GM12864 (cell line): ENCODE measurements at regions not wholly inside any gene's neighbourhood (a gene's known extent, or its start where the extent isn't known, plus 50 kb on each side); places are given as distances from the start of the nearest gene placed in this dataset.

Experiments
- DNase-seq: peaks from one replicate; pipeline ENCODE4 v3.0.0-alpha.2; 2011; ENCODE audit warnings: low read depth
- H3K4me3 ChIP-seq: 2 replicates; pipeline ENCODE4 v1.5.1; 2011; ENCODE audit warnings: mild to moderate bottlenecking, low read depth, low read length, control low read depth
- TF ChIP-seq, protein P1 (sequence below): IDR thresholded peaks from 2 replicates; pipeline ENCODE4 v1.5.1; 2011; ENCODE audit warnings: low read depth, mild to moderate bottlenecking, moderate library complexity, low read length, control low read depth, inconsistent platforms; ENCODE audit errors: missing control alignments

DNA sequence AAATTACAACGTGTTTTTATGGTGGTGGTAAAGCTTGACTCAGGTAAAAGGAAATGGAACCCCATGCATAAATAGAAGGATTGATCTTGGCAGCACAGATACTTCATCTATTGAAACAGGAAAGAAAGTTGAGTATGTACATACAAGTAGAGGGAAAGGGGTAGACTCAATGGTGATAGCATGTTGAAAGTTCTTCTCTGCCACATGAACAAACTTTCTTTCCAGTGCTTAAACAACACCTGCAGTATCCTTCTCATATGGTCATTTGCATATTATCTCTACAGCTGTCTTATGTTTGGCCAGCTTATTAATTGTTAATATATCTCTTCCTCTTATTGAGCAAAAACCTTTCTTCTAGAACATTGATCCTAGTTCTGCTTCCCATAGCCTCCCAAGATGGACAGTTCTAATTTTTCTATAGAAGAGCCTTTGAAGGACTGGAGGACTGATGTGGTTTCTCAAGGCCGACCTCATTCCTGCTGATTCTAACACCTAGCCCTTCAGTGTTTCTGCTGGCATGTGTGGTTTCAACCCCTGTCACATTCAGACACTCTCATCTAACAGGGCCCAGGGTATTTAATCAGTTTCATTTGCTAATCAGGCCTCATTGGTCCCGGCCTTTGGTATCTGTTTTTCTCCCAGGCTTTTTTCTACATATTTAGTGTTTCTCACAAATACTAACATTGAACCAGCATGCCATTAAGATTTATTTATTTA is 108.1 kb upstream of the SPRY1 start:
- TF ChIP-seq, protein P1, sequence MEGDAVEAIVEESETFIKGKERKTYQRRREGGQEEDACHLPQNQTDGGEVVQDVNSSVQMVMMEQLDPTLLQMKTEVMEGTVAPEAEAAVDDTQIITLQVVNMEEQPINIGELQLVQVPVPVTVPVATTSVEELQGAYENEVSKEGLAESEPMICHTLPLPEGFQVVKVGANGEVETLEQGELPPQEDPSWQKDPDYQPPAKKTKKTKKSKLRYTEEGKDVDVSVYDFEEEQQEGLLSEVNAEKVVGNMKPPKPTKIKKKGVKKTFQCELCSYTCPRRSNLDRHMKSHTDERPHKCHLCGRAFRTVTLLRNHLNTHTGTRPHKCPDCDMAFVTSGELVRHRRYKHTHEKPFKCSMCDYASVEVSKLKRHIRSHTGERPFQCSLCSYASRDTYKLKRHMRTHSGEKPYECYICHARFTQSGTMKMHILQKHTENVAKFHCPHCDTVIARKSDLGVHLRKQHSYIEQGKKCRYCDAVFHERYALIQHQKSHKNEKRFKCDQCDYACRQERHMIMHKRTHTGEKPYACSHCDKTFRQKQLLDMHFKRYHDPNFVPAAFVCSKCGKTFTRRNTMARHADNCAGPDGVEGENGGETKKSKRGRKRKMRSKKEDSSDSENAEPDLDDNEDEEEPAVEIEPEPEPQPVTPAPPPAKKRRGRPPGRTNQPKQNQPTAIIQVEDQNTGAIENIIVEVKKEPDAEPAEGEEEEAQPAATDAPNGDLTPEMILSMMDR: no peak
- no peak for DNase-seq
- no peak overlapping the region for H3K4me3 ChIP-seq

DNA sequence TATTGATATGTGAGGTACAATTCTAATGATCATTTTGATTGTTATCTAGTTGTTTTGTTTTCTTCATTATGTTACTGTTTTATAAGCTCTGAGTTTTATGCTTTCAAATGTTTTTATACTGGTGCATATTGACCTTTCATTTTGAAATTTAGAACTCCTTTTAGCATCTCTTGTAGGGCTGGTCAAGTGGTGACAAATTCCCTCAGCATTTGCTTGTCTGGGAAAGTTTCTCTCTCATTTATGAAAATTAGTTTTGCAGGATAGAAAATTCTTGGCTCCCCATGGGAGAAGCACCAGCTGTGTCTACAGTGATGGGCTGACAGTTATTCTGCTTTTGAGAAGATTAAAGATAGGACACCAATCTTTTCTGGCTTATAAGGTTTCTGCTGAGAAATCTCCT is 105.3 kb upstream of the SPRY1 start:
- DNase-seq: no peak
- no peak overlapping the region for H3K4me3 ChIP-seq
- TF ChIP-seq, protein P1: no peak

DNA sequence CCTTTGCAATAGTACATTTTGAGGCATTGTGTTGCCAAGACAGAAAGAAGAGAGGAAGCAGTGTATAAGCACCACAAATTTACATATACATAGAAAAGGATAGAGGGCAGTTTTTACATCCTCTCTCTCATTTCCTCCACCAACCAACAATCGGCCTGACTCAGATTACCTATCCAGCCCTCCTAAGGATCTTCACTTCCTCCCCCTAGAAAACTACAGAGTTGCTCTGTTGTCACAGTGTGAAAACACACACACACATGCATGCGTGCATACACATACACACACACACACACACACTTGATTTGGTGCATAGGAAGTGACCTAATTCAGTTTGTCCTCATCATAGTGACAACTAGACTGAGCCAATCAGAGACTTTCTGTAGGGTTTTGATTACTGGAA is 98.8 kb upstream of the SPRY1 start:
- no peak for DNase-seq
- TF ChIP-seq, protein P1: no peak
- H3K4me3 ChIP-seq: no peak overlapping the region

DNA sequence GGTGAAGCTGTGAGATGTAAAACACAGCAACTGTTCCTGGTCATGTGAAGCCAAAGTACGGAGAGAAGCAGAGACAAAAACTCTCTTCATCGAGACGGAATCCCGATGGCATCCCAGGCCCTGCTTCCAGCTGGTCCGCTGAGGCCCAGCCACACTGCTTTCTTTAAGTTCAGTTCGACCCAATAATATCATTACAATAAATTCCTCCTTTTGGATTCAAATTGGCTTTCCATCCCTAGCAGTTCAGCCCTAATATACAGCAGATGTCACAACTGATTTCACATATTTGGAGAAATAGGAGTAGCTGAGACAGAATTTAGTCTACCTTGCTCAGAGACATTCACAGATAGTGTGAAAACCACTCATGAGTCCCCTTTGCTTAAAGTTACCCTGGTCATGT is 98.3 kb upstream of the SPRY1 start:
- no peak for DNase-seq
- TF ChIP-seq, protein P1: no peak
- no peak overlapping the region for H3K4me3 ChIP-seq

DNA sequence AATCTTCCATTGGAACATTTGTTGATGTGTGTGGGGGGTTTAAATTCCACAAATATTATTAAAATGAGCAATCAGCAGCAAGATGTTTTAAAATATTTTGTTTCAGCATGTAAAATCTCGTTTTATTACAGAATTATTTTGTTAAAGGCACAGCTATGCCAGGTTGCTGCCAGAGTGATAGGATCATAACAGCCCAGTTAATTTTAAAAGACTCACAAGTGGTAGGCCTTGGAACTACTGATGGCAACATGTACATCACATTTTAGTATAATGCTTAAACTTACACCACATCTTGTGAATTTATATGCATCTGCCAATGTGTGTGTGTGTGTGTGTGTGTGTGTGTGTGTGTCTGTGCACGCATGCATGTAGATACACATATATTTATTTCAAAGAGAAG is 97.8 kb upstream of the SPRY1 start:
- TF ChIP-seq, protein P1: no peak
- DNase-seq: no peak
- no peak overlapping the region for H3K4me3 ChIP-seq

DNA sequence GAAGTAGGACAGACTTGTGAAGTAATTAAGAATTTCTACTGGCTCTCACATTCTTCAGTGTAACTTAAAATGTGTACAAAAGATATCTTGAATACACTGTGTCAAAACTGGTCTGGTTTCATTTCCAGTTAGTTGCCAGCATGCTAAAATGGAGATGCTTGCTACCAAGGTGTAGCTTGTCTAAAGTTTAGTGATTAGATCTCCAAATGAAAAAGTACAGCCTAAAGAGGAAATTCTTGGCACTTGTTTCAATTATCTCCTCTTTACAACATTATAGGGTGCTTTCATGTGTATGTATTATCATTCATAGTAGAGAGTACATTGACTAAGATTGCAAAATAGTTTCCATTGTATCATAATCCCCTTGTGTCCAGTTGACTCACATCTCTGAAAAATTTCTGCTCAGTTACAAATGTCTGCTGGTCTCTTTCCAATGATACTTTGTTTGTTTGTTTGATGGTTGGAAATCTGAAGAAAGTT is 97.3 kb upstream of the SPRY1 start:
- no peak for DNase-seq
- TF ChIP-seq, protein P1: no peak
- H3K4me3 ChIP-seq: no peak overlapping the region
